Erythroblast (primary cell): ENCODE measurements at regions not wholly inside any gene's neighbourhood (a gene's known extent, or its start where the extent isn't known, plus 50 kb on each side); places are given as distances from the start of the nearest gene placed in this dataset.

Source experiments
- GATA1 ChIP-seq: IDR thresholded peaks from 2 replicates; pipeline ENCODE4 v1.6.1; 2011; ENCODE audit warnings: low read depth, mild to moderate bottlenecking, control low read depth, low read length, moderate library complexity
- POLR2A ChIP-seq: IDR thresholded peaks from 2 replicates; pipeline ENCODE4 v1.6.1; 2011; ENCODE audit warnings: mild to moderate bottlenecking, low read length

DNA sequence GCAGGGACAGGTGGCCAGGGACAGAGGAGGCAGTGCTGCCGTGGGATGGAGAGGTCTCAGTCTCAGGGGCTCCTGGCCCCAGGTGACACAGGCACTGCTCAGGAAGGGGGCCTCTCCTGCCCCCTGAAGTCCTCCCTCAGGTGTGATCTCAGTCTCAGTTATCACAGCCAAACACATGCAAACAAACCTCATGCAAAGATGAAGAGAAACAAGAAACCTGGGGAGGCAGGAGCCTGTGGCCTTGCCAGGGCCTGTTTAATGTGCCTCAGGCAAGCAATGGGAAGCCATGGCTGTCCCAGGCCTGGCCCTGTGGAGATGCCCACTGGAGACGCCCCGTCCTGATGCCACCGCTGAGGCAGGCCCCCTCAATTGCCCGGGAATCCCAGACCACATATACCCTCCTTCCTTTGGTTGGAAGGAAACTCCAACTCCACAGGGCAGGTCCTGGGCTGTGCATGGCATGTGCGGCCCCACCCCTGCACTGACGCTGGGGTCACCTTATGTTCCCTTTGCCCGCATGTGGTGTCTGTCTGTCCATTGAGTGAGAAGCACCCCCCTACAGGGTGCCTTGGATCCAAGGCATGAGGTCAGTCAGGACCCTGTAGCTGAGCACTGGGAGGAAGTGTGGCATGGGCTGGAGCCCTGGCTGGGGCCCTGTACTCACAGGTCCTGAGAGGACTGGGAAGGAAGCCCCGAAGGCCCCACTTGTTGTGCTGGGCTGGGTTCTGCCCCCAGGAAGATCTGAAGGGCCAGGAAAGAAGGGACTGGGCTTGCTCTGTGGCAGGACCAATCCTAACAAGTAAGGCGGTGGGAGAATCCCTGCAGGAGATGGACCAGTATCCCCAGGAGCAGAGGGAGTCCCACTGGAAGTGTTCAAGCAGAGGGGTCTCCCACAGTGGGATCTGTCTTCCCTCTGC lies 68.8 kb upstream of the RAB6C start:
- TF ChIP-seq POLR2A = no peak
- TF ChIP-seq GATA1 = no peak
